AG10803 (cell line): ENCODE measurements at regions not wholly inside any gene's neighbourhood (a gene's known extent, or its start where the extent isn't known, plus 50 kb on each side); places are given as distances from the start of the nearest gene placed in this dataset.

Source experiments
- DNase-seq: peaks from one replicate; pipeline ENCODE4 v3.0.0; 2010; ENCODE audit warnings: low read depth
- H3K4me3 ChIP-seq: 2 replicates; pipeline ENCODE4 v1.5.1; 2011; ENCODE audit warnings: mild to moderate bottlenecking, low read length, control low read depth
- CTCF ChIP-seq: conservative IDR thresholded peaks from 2 replicates; pipeline ENCODE4 v1.5.1; 2011; ENCODE audit warnings: mild to moderate bottlenecking, low read length, control low read depth, inconsistent platforms

- no peak for DNase-seq
- no peak for TF ChIP-seq CTCF
- H3K4me3 ChIP-seq, result no peak overlapping the region
These were observed 115.2 kb upstream of the VSTM2B start for GRCh38 chr19:29410601-29411000.

GRCh38 chr19:29411113-29411581 lies 114.6 kb upstream of the VSTM2B start:
- no peak for DNase-seq
- TF ChIP-seq CTCF, result no peak
- H3K4me3 ChIP-seq, result no peak overlapping the region

DNA sequence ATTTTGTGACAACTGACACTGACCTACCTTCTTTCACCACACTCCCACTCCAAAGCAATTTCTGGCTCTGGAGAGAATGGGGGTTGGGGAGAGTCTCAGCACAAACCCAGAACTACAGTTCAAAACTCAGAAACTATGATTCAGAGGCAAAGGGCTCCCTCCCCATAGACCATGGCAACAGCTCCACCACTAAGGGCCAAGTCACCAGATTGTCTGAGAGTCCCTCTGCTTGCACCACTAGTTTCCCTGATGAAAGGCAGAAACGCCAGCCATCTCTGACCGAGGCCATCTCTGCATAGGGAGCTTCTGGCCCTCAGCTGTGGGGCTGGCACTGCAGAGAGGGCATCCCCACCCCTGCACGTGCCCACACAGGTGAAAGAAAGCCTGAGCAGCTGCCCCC lies 112.4 kb upstream of the VSTM2B start:
- no peak overlapping the region for H3K4me3 ChIP-seq
- no peak for DNase-seq
- TF ChIP-seq CTCF, result no peak

DNA sequence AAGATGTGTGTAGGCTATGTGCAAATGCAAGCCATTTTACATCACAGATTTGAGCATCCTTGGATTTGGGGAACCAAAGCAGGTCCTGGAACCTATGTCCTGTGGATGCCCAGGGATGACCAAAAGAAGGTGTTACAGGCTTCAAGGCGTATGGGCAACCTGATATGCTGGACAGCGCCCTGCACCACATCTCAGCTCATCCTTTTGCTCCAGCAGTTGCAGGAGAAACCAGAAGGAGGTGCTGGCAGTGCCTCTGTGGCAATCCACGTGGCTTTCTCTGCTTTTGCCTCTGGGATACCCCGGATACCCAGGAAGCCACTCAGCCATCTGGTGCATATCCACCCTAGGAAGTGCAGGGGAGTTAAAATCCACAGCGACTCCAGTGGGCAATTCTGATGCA lies 110.3 kb upstream of the VSTM2B start:
- no peak overlapping the region for H3K4me3 ChIP-seq
- DNase-seq, result no peak
- TF ChIP-seq CTCF, result no peak

- H3K4me3 ChIP-seq, result no peak overlapping the region
- DNase-seq, result no peak
- TF ChIP-seq CTCF, result no peak
These were observed 108.7 kb upstream of the VSTM2B start for GRCh38 chr19:29417048-29417447.

DNA sequence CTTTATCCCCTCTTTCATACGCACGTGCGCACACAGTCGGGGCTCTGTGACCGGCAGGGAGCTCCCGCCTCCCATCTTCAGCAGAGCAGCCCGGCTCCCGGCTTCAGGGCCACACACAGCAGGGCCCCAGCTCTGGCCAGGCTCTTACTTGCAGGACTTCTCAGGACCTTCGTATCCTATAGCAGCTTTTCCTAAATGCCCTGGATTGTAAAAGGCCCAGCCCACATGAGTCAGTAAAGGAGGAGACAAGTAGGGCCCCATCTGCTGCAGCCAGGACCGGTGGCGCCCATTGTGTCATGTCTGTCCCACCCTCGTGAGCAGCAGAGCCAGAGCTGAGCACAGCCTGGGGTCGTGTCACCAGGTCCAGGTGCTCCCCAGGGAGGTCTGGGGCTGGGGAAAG lies 107.6 kb upstream of the VSTM2B start:
- no peak for DNase-seq
- no peak overlapping the region for H3K4me3 ChIP-seq
- no peak for TF ChIP-seq CTCF

DNA sequence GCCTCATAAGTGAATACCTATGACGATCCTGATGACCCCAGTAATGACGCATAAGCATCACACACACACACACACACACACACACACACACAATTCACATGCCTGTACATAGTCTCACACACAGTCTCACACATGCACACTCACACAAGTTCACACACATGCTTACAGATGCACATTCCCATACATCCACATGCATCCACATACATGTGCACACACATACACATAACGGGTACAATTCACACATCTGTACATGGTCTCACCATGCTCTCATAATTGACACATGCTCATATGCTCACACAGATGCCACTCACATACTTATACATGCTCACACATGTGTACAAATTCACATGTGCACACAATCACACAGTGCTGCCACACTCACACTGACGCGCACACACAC lies 105.7 kb upstream of the VSTM2B start:
- TF ChIP-seq CTCF, result no peak
- H3K4me3 ChIP-seq, result no peak overlapping the region
- DNase-seq, result no peak
